RKO (cell line): ENCODE measurements at regions not wholly inside any gene's neighbourhood (a gene's known extent, or its start where the extent isn't known, plus 50 kb on each side); places are given as distances from the start of the nearest gene placed in this dataset.
"Not testable (repeated sequence)": the region's sequence is repeated elsewhere in the genome, so short reads cannot be mapped to it uniquely, and the experiment has no call there.

ENCODE experiments used
- DNase-seq: peaks from one replicate; pipeline ENCODE4 v3.0.0-alpha.2; 2016; ENCODE audit warnings: low spot score

- DNase-seq: no peak
Observed at GRCh38 chr18:5720132-5720531, 175.2 kb downstream of the TMEM200C start.

GRCh38 chr18:5717256-5717655 lies 173.5 kb upstream of the EPB41L3 start:
- DNase-seq: no peak

- DNase-seq: no peak
Observed at GRCh38 chr18:5710676-5711075, 166.9 kb upstream of the EPB41L3 start.

DNA sequence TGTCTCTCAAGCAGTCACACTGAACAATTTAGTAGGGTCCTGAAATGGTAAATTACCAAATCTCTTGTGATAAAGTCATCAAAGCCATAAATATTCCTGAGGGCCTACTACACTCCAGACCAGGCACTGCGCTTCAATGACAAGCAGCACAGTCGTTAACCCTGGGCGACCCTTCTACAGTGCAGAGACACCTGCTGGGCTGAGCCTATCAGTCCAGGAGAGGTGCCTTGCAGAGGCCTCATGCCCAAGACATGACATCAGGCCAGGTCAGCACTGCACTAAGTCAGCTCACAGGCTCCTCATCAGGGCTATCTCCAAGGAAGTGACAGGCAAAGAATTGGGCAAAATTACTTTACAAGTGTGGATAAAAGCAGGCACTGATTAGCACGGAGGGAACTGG lies 166.4 kb upstream of the EPB41L3 start:
- no peak for DNase-seq

- no peak for DNase-seq
Observed at GRCh38 chr18:5709476-5710095, 165.8 kb upstream of the EPB41L3 start.

- no peak for DNase-seq
Observed at GRCh38 chr18:5707586-5707985, 163.8 kb upstream of the EPB41L3 start.

DNA sequence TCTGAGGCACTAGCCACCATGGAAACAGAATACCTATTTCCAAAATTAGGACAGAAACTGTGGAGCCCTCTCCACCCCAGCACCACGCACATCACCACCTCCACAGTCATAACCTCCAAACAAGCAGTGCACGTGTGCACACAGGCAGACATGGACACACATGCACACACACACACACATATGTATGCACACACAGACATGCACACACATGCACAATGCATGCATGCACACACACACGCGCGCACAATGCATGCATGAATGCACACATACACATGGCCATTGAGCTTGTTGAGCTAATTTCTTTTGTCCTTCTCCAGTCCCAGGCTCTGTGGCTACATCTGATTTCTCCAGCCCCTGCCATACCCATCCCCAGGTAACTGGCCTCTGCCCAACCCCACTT lies 161.6 kb upstream of the EPB41L3 start:
- DNase-seq: no peak

GRCh38 chr18:5704847-5705246 lies 161.1 kb upstream of the EPB41L3 start:
- DNase-seq: no peak

- not testable (repeated sequence) for DNase-seq
Observed at GRCh38 chr18:5702016-5702415, 158.2 kb upstream of the EPB41L3 start.

DNA sequence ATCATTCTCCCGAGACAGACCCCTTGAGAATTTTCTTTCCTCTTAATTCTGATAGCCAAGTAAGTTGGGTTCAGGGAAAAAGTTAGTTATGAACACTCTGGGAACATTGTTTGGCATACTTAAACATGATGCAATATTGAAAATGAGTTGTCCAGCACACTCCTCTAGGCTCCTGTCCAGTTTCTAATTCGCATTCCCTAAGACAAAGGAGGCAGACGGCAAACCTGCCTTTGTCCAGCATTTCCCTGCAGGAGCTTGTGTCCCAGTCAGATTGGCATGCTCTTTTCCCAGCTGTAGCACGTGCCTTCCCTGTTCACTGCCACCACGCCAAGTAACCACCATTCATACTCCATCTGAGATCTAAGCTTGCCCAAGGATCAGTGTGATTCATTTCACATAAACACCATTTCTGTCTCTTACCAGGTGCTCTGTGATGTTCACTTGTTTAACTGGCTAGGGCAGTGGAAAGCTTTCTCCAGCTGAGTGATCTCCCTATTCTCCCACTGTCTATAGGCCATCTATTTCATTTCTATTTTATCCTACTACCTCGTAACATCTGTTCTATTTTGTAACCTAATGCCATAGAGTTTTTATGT lies 150.0 kb upstream of the EPB41L3 start:
- DNase-seq: no peak

DNA sequence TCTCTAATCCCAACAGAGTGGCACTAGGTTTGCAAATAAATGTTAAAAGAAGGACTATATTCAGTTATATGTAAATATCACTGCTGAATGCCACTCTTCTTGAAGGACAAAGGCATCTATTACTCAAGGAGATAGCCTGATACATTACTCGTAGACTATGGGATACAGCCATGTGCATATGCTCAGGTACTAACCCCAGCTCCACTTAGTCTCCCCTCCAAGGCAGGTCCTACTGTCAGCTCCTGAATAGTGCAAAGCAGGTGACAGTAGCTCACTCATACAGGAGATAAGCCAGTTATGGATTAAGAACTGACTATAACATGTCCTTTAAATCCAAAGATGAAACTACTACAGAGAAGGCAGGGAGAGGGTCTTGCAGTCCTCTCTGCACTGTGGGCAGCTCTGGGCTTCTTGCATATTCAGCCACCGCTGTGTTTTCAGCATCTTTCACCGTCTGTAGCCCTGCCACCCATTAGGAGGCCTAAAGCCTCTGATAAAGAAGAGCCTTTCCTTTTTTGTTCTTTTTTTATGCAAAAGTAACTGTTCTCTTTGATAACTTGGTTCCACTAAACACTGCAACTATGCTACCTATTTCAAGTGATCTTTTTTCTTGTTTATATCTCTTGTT lies 135.1 kb upstream of the EPB41L3 start:
- DNase-seq: no peak

- no peak for DNase-seq
Observed at GRCh38 chr18:5678278-5678677, 134.5 kb upstream of the EPB41L3 start.

DNA sequence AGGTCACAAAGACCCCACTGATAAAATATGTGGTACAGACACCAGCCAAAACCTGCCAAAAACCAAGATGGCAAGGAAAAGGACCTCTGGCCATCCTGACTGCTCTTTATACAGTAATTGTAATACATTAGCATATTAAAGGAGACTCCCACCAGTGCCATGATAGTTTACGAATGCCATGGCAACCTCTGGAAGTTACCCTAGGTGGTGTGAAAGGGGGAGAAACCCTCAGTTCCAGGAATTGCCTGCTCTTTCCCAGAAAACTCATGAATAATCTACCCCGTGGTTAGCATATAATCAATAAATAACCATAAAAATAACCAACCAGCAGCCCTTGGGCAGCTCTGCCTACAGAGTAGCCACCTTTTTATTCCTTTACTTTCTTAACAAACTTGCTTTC lies 129.8 kb upstream of the EPB41L3 start:
- no peak for DNase-seq

DNA sequence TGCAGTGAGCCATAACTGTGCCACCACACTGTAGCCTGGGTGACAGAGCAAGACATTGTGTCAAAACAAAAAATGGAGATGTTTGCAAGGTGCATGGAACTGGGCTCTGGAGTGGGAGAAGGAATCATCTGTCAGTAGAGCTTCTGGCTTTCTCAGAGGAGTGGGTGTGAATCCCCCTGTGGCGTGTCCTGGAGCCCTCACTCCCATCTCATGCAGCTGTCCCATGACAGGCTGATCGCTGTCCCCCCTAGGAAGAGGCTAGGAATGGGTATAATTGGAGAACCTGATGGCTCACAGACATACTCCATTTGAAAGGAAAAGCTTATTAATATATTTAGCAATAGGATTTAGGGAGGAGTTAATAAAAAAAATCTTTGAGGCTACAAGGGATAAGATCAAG lies 125.8 kb upstream of the EPB41L3 start:
- DNase-seq: no peak

DNA sequence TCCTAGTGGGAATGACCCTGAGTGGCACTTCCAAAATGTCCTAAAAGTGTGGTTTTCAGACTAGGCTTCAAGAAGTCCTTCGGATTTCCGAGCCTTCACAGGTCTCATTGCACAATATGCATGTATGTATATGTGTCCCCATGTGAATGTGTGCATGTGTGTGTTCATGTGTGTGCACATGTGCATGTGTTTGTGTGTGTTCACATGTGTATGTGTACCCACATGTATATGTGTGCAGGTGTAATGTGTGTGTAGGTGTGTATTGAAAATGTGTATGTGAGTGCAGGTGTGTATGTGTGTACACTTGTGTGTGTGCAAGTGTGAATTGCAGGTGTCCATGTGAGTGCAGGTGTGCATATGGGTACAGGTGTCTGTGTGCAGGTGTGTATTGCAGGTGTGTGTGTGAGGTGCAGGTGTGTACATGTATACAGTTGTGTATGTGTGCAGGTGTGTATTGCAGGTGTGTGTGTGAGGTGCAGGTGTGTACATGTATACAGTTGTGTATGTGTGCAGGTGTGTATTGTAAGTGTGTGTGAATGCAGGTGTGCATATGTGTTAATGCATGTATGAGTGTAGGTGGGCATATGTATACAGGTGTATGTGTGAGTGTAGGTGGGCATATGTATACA lies 124.4 kb upstream of the EPB41L3 start:
- no peak for DNase-seq

- DNase-seq: no peak
Observed at GRCh38 chr18:5667356-5667755, 123.6 kb upstream of the EPB41L3 start.

- no peak for DNase-seq
Observed at GRCh38 chr18:5662586-5663090, 118.8 kb upstream of the EPB41L3 start.

- DNase-seq: no peak
Observed at GRCh38 chr18:5661179-5661578, 117.4 kb upstream of the EPB41L3 start.

- DNase-seq: no peak
Observed at GRCh38 chr18:5653802-5654201, 110.0 kb upstream of the EPB41L3 start.

GRCh38 chr18:5651736-5652135 lies 107.9 kb upstream of the EPB41L3 start:
- DNase-seq: no peak

DNA sequence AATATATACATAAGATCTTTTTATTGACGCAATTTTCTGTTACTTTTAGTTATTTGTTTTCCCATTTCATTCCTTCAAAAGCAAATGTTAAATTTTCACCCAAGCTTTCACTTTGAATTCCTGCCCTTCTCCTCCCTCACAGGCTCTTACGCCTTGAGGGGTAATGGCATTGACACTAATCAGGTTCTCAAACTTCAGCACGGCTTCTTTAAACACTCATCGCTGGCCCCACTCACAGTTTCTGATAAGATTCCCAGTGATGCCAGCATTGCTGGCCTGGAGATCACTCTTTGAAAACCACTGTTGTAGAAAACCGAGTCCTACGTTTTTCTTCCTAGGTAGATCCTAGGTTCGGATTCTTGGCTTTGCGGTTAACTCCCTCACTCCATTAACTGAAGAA lies 105.6 kb upstream of the EPB41L3 start:
- DNase-seq: no peak

- no peak for DNase-seq
Observed at GRCh38 chr18:5646739-5647138, 102.9 kb upstream of the EPB41L3 start.

- DNase-seq: no peak
Observed at GRCh38 chr18:5643288-5643687, 99.5 kb upstream of the EPB41L3 start.
